ENCODE measurements at regions not wholly inside any gene's neighbourhood (a gene's known extent, or its start where the extent isn't known, plus 50 kb on each side); places are given as distances from the start of the nearest gene placed in this dataset.

DNA sequence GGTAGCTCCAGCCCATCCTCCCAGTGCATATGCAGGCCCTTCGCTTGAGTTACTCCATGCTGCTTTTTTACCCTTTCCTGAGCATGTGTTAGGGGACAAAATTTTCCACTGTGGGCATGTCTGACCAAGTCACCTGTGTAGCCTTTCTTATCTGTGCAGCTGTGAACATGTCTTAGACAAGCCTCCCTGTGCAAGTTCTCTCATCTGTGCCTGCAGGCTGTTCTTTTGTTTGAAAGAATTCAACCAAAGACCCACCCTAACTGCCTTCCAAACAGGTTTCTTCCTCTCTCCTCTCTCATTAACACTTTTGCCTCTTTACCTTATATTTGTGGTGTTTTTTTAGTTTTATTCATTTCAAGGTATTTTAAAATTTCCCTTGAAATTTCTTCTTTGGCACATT is 53.2 kb upstream of the SPIN4 start:
- Mint-ChIP-seq H3K27me3 (ENCODE audit: low read depth) (no peaks in the 10 kb centered on the region), H3K4me1 (no peaks in the 10 kb centered on the region), H3K36me3 (peaks cover 3% of the 10 kb centered on the region), H3K27ac (no peak overlapping the region), H3K9me3 (peaks cover 56% of the 10 kb centered on the region), H3K4me3 (no peak overlapping the region)
- DNase-seq (ENCODE audit: low spot score in 2 of 2, unreplicated experiment in 2 of 2), result no peak
- TF ChIP-seq CTCF (IDR thresholded peaks at IDR 0.05; ENCODE audit: unreplicated experiment), result no peak

GRCh38 chrX:63402106-63402505 is 51.0 kb upstream of the SPIN4 start:
- no peak for TF ChIP-seq CTCF (IDR thresholded peaks at IDR 0.05; ENCODE audit: unreplicated experiment)
- Mint-ChIP-seq H3K4me1 (no peaks in the 10 kb centered on the region), H3K27ac (no peak overlapping the region), H3K36me3 (peaks cover 3% of the 10 kb centered on the region), H3K27me3 (ENCODE audit: low read depth) (no peaks in the 10 kb centered on the region), H3K4me3 (no peak overlapping the region), H3K9me3 (peaks cover 42% of the 10 kb centered on the region)
- no peak for DNase-seq (ENCODE audit: low spot score in 2 of 2, unreplicated experiment in 2 of 2)

All from mesothelial cell of epicardium (in vitro differentiated cells).